Panc1 (cell line): ENCODE measurements at regions not wholly inside any gene's neighbourhood (a gene's known extent, or its start where the extent isn't known, plus 50 kb on each side); places are given as distances from the start of the nearest gene placed in this dataset.

ENCODE experiments used
- REST ChIP-seq, 2 experiments: IDR thresholded peaks; 2 replicates each; pipeline ENCODE4 v1.6.1; 2011 to 2012; ENCODE audit warnings: low read depth in 2 of 2, control low read depth in 1 of 2, low read length in 1 of 2, mild to moderate bottlenecking in 1 of 2, moderate library complexity in 1 of 2; ENCODE audit not compliant: insufficient read depth in 1 of 2
- TF ChIP-seq, protein P1 (sequence below): fragments of 450-650 bp; IDR thresholded peaks from 2 replicates; pipeline ENCODE4 v1.5.1; 2017; ENCODE audit warnings: mild to moderate bottlenecking

- TF ChIP-seq, protein P1, sequence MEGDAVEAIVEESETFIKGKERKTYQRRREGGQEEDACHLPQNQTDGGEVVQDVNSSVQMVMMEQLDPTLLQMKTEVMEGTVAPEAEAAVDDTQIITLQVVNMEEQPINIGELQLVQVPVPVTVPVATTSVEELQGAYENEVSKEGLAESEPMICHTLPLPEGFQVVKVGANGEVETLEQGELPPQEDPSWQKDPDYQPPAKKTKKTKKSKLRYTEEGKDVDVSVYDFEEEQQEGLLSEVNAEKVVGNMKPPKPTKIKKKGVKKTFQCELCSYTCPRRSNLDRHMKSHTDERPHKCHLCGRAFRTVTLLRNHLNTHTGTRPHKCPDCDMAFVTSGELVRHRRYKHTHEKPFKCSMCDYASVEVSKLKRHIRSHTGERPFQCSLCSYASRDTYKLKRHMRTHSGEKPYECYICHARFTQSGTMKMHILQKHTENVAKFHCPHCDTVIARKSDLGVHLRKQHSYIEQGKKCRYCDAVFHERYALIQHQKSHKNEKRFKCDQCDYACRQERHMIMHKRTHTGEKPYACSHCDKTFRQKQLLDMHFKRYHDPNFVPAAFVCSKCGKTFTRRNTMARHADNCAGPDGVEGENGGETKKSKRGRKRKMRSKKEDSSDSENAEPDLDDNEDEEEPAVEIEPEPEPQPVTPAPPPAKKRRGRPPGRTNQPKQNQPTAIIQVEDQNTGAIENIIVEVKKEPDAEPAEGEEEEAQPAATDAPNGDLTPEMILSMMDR: peak; percentile 28
- no peak for TF ChIP-seq REST (IDR thresholded peaks at IDR 0.05; ENCODE audit: insufficient read depth in 1 of 2, low read depth in 2 of 2, low read length in 1 of 2)
Observed at GRCh38 chr6:815348-815738, 122.4 kb upstream of the EXOC2 start.
